Muscle of back (tissue), 3 donors: ENCODE measurements at regions not wholly inside any gene's neighbourhood (a gene's known extent, or its start where the extent isn't known, plus 50 kb on each side); places are given as distances from the start of the nearest gene placed in this dataset.
A peak's percentile ranks its signal among the peaks of the same experiment; 100 is the strongest.
"Not testable (repeated sequence)": the region's sequence is repeated elsewhere in the genome, so short reads cannot be mapped to it uniquely, and the experiment has no call there.

ENCODE experiments used
- DNase-seq, 3 donors: peaks; one replicate each; pipeline versions ENCODE4 v3.0.0 to v3.0.0-alpha.2; 2013

DNA sequence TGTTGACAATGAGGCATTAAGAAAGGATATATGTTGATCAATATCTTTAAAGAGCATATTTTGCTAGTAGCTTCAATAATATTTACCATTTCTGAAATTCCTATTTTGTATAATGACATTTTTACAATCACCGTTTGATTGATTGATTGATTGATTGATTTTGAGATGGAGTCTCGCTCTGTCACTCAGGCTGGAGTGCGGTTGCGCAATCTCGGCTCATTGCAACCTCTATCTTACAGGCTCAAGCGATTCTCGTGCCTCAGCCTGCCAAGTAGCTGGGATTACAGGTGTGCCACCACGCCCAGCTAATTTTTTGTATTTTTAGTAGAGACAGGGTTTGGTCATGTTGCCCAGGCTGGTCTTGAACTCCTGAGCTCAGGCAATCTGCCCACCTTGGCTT, 150.9 kb upstream of the TEX13D start:
- not testable (repeated sequence) for DNase-seq

DNA sequence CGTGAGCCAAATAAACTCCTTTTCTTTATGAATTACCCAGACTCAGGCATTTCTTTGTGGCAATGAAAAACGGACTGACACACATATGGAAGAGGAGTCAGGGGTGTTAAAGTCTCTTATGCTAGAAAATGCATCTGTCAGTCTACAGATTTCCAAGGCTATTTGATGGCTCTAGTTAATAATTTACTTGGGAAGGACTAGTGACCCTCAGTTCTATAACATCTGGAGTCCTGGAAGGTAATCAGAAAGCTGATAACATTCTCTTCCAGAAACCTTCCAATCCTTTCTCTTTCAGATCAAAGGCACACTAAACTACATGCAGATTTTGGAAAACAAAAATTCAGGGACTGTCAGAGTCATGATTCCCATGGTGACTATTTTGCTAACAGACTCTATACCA, 142.0 kb upstream of the TEX13D start:
- no peak for DNase-seq

DNA sequence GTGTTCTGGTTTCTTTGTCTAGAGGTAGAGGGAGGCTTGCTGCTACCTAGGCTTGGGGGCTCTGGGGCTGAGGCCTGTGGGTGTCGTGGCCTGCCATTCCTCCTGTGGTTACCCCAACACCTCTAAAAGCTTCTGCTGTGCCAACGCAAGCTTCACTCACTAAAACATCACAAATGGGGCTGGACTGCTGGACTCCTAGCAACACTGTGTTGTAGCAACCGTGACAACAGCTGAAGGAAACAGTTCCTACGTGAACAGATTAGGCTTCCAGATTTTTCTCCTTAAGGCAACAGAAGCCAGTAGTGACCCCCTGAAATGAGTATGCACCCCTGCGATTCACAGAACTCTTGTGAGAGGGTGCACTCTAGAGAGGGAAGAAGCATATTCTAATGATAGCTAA, 138.3 kb upstream of the TEX13D start:
- DNase-seq: peak; percentile 68 to 75 (median 68)

DNA sequence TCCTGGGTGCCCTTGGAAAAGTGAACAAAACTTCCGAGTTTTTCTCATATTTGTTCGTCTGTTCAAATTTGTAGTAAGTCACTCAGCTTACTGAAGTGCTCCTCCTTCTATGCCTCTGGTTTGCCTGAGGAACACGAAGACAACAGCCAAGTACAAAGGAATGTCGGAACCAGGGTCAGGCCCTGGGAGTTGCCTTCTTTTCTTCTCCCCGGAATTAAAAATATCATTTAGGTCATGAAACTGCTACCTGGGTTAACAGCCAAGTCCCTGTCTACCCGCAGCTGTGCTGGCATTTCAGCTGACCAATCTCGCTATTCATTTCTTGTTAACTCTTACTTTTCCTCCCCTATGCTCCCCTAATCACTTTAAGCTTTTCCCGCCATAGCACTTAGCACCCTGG, 137.6 kb upstream of the TEX13D start:
- DNase-seq: peak; percentile 52 to 59 (median 57)

DNA sequence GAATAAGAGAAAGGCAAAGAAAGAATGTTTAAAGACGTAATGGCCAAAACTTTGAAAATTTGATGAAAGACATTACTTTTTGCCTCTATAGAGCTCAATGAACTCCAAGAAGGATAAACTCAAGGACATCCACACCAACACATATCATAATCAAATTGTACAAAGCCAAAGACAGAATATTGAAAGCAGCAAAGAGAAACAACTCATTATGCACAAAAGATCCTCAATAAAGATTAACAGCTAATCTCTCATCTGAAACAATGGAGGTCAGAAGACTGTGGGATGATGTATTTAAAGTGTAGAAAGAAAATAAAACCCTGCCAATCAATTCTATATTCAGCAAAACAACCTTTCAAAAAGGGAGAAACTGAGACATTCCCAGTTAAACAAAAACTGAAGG, 129.1 kb upstream of the TEX13D start:
- no peak for DNase-seq

DNA sequence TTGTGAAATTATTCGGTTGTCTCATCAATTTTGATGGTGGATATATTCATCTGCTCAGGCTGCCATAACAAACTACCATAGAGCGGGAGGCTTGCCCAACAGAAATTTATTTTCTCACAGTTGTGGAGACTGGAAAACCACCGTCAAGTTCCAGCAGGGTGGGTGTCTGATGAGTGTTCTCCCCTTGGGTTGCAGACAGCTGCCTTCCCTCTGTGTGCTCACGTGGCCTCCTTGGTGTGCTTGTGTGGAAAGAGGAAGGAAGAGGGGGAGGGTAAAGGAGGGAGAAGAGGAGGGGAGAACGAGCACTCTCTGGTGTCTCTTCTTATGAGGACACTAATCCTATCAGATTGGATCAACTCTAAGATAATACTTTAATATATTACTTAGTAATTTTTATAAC, 123.8 kb upstream of the TEX13D start:
- DNase-seq: peak in 1 of 3 donors; percentile 34

DNA sequence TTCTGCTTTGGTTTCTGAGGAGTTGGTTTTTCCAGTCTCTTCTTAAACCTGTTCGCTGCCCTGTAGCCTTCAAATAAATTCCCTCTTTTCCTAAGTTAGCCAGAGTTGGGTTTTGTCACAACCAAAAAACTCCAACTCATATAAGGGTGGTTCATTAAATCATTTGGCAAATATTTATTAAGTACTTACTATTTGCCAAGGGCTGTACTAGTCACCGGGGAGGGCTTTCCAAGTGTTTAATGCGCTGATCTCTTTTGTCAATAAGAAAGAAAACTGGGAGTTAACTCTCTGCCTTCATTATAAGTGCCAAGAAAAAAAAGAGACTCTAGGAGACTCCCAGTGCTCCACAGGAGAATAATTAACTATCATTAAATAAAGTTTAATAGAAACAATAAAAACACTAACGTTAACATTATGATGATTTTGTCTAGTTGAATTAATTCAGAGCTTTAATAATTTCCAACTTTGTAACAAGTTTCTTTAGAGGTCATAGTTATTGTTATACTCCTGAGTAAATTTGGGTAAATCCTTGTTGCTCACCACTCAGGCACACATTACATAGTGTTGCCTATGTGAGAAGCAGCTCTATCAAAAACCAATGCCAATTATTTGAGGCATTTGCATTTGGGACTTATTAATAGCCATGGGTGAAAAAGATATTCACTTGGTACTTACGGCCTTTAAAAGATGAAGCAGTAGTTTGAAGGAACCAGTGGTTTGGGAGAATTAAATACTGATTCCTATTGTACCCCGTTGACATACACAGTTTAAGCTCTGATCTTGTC, 122.5 kb upstream of the TEX13D start:
- no peak for DNase-seq

DNA sequence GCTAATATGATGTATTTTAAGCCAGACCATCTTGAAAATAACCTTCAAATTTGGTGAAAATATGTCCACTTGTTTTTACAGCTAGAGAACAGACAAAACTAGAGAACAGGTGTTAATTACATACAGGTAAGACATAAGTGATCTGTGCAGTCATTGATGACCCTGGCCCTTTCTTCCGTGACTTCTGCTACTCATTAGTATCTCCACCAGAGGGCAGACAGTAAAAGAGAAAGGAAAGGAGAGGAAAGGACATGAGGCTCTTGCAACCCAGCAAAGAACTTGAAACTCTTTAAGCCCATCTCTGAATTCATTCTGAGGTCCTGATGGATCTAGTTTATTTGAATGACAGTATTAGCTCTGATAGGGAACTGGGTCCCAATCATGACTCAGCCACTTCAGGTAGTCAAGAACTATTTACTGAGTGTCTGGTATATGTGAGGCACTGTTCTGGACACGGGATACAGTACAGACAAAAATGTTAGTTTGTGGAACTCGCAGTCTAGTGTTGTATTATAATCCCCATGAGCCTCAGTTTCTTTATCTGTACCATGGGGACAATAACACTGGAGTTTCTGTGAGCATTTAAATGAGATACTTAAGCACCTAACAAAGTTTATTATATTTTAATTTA, 121.0 kb upstream of the TEX13D start:
- DNase-seq: no peak

GRCh38 chrX:124212622-124213021, 119.8 kb upstream of the TEX13D start:
- no peak for DNase-seq

DNA sequence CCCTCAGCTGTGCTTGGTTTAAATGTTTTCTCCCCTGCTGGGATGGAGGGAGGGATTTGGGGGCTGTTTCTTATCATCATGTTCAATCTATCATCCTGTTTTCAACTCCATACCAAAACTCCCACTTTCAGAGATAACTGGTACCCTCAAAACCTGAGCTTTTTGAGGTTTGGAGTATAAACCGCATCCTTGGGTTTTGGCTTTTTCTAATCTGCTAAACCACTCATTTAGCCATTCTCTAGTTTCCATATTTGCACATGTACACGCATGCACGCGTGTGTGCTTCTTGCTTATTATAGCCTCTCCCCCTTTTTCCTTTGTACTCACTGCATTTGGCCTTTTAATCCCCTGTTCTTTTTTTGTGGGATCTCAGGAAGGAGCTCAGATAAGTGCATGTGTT, 116.7 kb upstream of the TEX13D start:
- no peak for DNase-seq

DNA sequence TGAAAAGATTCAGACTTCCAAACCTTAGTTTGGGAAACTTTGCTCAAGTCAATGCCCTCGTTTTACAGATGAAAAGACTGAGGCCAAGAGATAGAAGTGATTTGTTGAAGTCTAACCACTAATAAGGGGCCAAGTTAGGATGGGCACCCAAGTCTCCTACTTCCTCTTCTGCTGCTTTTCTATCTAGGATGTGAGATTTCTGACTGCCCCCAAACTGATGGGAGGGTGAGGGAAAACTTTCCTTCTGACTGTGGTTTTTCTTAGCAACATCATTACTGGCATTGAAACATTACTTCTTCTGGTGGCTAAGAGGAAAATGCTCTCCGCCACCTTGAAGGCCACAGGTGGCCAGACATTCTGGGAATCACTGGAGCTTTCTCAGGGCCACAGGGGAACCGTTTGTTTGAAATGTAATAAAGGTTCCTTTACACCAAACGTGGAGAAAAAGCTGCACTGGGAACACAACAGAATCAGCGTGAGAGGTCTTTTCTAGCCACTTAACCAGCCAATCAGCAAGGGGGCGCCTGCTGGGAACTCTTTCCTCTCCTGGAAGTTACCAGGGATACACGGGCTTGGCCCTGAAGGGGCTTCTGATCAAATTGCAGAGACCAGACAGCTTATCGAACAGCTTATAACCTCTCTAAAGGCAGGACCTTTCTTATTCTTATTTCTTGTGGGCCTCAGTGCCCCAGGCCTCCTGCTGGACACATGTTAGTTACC, 115.9 kb upstream of the TEX13D start:
- no peak for DNase-seq

DNA sequence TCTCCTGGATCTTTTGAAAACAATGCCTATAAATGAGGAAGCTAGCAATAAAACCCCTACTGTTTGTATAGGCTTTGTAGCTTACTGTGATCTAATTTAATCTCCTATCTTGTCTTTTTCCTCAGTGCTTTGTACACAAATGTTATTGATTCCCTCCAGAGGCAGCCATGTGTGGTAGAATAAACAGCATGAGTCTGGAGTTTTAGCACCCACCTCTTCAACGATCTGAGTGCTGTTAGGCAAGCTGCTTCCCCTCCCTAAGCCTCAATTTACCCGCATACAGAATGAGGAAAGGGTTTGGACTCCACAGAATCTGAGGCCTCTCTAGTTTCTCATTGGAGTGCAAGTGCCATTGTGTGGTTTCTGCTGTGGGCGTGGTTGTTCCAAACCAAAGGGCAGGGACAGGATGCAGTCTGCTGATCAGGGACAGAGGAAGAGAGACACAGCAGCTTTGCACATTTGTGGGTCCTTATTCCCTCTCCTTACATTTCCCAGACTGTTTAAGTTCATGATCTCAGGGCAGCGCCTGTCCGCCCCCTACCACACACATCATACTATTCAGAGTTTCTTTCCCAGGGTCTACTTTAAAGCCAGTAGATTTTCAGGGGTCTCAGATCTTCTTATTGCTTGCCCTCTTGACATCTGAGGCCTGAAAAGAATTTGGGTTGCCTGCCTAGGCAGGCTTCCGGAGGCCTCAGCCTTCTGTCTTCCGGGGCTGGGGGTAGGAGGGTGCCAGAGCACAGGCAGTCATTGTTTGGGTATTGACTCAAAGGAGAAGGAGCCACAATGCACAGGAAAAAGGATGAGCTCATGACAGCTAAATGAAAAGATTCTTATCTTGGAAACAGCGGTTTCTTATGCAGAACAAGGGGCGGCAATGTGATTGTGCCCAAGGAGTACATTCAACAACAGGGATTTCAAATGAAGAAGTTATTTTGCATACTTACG, 114.9 kb upstream of the TEX13D start:
- DNase-seq: no peak

DNA sequence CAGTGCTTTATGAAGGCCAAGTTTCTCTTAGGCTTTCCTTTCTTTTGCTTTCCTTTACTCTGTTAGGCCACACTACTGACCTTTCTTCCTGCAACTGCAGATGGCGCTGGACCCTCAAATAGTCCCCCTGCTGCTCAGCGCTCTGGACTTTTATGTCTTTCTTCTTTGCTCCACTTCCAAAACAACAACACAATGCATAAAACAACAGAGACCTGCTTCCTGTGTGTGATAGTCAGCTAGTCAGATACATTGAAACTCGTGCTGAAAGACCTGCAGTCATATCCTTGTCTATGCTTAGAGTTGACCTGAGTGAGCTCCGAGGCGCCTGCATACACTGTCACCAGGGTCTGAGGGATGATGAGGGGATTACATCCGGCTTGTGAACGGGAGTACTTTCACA, 108.9 kb upstream of the TEX13D start:
- no peak for DNase-seq

DNA sequence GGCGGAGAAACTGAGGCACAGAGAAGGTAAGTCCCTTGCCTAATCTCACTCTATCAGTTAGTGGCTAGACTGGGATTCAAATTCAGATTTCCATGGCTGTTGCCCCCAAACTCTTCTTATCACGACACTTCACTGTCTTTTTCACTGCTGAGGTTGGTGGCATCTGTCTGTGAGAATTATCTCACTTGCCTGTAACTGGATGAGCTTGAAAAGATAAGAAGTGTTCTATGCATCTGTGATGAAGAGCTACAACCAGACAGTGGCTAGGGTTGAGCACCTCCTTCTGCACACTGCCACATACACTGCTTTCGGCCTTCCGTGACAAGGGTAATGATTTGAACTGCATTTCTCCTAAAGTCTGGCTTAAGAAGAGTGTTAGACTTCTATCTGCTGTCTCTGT, 107.9 kb upstream of the TEX13D start:
- DNase-seq: no peak

DNA sequence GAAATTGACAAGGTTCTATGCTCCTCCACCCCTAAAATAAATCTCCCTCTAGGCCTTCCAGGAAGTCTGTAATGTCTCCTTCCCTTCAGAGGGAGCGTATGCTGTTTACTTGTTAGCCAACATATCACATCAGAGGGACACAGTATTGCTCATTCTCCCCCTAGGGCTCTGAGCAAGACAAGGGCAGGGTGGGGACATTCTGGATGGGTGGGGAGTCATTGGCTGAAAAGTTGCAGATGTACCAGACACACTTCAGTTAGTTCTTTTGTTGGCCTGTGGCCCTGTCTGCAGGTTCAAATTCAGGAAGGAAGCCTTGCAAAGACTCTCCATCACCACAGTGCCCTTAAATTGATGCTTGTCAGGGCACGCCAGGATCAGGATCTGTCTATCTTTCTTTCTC, 106.3 kb upstream of the TEX13D start:
- DNase-seq: no peak

- DNase-seq: no peak
These were observed 103.6 kb upstream of the TEX13D start for GRCh38 chrX:124228849-124229248.

- DNase-seq: no peak
These were observed 103.1 kb upstream of the TEX13D start for GRCh38 chrX:124229374-124229773.

GRCh38 chrX:124230655-124231450, 101.6 kb upstream of the TEX13D start:
- no peak for DNase-seq

DNA sequence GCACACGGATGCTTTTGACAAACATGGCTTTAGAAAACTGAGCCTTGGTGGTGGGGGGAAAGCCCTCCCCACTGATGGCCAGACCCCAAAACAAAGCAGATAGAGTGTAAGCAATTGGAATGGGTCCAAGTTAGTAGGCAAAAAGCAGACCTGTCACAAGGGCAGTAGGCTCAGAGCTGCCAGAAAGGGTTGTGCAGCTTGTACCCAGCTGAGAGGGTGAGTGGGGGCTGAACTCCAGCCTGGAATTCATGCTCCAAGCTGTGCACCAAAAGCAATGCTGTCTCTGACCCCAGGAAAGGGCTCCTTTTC, 101.1 kb upstream of the TEX13D start:
- no peak for DNase-seq

GRCh38 chrX:124232523-124233201, 99.8 kb upstream of the TEX13D start:
- DNase-seq: no peak

DNA sequence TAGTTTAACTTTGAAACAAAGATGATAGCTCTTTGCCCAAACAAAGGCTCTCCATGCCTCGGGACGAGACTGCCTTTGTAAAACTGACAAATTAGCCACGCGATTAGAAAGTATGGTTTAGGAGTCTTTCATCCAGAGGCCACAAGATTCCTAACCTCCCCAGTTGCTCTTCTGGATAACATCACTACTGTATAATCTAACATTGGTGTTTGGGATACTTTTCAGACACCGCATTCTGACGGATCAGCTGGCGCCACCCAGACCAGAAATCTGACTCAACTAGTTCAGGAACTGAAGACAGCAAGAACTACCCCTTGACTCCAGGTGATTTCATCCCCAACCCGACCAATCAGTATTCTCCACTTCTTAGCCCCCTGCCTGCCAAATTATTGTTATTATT, 98.1 kb upstream of the TEX13D start:
- DNase-seq: no peak
